Coronary artery (tissue), 2 donors: ENCODE measurements at regions not wholly inside any gene's neighbourhood (a gene's known extent, or its start where the extent isn't known, plus 50 kb on each side); places are given as distances from the start of the nearest gene placed in this dataset.
"Not testable (repeated sequence)": the region's sequence is repeated elsewhere in the genome, so short reads cannot be mapped to it uniquely, and the experiment has no call there.

Source experiments
- DNase-seq: peaks from one replicate; pipeline ENCODE4 v3.0.0-alpha.2; 2017; ENCODE audit warnings: low spot score
- H3K27ac ChIP-seq, 2 donors: fragments of 200-600 bp; sonication (generic); one replicate each; pipeline ENCODE4 v1.5.1; 2016 to 2019
- H3K4me3 ChIP-seq: fragments of 200-600 bp; sonication (generic); 2 replicates; pipeline ENCODE4 v1.5.1; 2016; ENCODE audit warnings: mild to moderate bottlenecking, moderate library complexity
- TF ChIP-seq, protein P1 (sequence below): fragments of 200-600 bp; sonication (generic); IDR thresholded peaks from one replicate; pipeline ENCODE4 v1.5.1; 2019; ENCODE audit warnings: antibody characterized with exemption

DNA sequence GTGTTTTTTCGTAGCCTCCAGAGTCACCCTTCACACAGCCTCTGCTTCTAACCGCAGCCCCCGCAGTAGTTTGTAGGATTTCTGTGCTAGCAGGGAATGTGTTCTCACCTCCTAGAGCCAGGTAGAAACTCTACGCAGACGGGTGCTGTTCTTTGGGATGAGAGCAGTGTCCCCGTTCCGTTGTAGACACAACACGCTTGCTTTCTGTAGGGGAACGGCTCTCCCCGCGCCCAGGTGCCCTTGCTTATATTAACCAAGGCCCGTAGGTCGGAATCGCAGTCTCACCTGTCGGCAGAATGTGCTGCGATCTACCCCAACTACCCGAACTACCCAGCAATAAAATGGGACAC, 111.8 kb upstream of the NBPF11 start:
- no peak for DNase-seq
- TF ChIP-seq, protein P1, sequence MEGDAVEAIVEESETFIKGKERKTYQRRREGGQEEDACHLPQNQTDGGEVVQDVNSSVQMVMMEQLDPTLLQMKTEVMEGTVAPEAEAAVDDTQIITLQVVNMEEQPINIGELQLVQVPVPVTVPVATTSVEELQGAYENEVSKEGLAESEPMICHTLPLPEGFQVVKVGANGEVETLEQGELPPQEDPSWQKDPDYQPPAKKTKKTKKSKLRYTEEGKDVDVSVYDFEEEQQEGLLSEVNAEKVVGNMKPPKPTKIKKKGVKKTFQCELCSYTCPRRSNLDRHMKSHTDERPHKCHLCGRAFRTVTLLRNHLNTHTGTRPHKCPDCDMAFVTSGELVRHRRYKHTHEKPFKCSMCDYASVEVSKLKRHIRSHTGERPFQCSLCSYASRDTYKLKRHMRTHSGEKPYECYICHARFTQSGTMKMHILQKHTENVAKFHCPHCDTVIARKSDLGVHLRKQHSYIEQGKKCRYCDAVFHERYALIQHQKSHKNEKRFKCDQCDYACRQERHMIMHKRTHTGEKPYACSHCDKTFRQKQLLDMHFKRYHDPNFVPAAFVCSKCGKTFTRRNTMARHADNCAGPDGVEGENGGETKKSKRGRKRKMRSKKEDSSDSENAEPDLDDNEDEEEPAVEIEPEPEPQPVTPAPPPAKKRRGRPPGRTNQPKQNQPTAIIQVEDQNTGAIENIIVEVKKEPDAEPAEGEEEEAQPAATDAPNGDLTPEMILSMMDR: no peak

DNA sequence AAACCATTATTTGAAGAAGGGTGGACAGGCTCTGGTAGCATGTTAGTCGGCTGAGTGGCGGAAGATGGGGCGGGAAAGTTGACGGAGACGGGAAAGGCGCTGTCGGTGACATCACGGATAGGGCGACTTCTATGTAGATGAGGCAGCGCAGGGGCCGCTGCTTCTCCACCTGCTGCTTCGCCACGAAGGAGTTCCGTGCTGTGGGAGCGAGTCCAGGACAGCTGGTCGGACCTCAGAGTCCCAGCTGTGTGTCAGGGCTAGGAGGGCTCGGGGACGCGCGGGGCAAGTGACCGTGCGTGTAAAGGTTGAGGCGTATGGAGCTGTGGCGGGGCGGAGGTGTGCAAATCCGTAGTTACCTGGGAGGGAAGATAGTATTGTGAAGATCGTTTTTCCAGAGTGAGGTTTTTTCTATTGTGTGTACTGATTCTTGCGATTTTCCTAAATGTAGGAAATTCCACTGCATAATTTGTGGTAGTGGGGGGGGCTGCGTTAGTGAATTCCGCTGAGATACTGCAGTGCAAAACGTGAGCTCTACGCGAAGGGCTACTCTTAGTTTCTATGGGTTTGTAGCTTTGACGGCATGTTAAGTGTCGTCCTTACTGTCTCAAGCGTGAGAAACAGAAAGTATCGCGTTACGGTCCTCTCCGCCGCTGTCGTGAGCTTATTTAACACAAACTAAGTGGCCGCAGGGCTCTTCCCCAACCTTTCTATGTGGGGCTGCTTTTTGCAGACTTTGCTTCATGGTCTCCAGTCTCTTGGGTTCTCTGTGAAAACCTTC, 111.2 kb upstream of the NBPF11 start:
- DNase-seq: peak; percentile 75
- Histone ChIP-seq H3K4me3 (peak overlapping the region; percentile 79), H3K27ac (peak overlapping the region in 1 of 2 donors; percentile 48)
- TF ChIP-seq, protein P1: no peak

More for the DNA sequence above, 111.8 kb upstream of the NBPF11 start:
- peak overlapping the region; percentile 79 for H3K4me3 ChIP-seq
- H3K27ac ChIP-seq: no peak overlapping the region

DNA sequence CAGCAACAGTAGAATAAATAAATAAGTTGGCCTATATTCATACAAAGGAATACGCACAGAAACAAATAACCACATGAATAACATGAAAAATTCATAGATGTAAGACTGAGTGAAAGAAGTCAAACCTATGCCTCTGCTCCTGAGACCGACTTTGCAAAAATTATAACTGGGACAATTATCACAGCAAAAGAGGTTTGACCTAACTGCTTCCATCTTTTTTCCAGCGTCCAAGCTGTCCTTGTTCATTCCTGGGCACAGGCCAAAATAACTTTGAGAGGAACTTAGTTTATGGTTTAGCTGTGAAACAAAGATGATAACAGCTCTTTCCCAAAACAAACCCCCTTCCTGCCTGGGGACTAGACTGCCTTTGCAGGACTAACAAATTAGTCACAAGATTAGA, 109.6 kb upstream of the NBPF11 start:
- not testable (repeated sequence) for H3K4me3 ChIP-seq, DNase-seq, H3K27ac ChIP-seq

DNA sequence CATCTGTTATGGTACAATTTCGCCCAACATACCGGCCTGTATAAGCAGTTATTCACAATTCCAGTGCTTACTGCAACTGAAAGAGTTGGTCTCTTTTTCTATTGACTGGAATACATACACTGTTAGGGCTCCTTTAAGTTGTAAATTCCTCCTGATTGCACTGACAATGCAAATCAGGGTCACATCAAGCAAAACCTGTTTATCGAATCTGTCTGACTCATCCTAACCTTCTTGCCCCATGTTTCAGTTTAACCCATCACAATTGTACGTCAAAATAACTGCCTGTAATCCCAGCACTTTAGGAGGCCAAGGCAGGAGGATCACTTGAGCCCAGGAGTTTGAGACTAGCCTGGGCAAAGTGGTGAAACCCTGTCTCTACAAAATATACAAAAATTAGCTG, 105.8 kb upstream of the NBPF11 start:
- H3K4me3 ChIP-seq, DNase-seq, H3K27ac ChIP-seq: not testable (repeated sequence)

DNA sequence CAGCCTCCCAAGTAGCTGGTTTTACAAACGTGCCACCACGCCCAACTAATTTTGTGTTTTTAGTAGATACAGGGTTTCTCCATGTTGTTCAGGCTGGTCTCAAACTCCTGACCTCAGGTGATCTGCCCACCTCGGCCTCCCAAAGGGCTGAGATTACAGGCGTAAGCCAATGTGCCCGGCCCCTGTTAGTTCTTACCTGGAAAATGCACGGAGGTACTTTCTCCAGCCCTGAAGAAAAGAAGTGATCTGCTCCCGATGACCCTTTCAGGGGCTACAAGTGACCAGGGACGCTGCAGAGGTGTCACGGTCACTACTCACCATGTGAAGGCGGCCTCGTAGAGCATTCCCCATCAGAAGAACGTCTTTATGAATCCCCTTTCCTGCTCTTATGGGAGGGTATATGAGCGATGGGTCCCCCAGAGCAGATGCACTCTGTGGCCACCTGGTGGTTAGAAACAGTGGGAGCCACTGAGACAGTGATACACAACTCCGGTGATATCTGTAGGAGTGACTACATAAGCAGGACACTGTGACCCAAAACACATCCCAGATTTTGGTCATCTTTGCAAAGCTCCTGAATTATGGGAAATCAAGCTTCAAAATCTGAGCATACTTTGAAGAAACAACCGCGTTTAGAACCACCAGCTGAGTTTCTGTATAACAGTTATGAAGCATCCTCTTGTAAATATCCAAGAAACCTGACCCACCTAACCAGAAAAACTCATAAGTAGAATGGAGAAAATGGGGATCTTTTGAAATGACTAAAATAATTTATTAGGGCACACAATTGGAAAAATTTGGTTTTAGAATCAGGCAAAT, 102.7 kb upstream of the NBPF11 start:
- DNase-seq, H3K4me3 ChIP-seq, H3K27ac ChIP-seq: not testable (repeated sequence)
- TF ChIP-seq, protein P1: peak; percentile 38

DNA sequence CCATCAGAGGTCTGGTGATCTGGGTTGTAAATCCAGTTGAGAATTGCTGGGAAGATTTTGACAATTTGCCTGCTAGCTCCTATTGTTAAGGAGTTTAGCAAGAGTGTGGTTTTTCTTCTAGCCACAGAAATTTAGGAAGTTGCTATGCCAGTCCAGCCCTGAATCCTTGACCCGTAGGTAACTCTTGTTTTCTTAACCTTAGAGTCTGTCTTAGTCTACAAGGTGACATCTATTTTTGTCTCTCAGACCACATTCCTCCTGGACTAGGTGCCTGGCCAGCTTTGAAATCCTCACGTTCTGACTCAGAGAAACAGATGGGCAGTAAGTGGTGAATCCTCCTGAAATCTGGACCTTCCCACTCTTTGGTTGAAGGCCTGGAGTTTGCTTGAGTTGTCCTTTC, 101.7 kb upstream of the NBPF11 start:
- not testable (repeated sequence) for H3K4me3 ChIP-seq, DNase-seq, H3K27ac ChIP-seq

DNA sequence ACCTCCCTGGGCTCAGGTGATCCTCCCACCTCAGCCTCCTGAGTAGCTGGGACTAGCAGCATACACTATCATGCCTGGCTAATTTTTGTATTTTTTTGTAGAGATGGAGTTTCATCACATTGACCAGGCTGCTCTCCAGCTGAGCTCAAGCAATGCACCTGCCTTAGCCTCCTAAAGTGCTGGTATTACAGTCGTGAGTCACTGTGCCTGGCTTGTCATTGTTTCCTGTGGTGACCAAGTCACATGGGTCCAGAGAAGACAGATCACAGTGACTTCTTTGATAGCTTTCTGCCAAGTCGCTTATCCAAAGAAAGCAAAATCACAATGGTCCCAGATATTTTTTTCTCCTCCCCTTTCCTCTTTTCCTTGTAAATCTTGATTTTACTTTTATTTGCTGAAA, 96.7 kb upstream of the NBPF11 start:
- not testable (repeated sequence) for DNase-seq, H3K4me3 ChIP-seq, H3K27ac ChIP-seq

DNA sequence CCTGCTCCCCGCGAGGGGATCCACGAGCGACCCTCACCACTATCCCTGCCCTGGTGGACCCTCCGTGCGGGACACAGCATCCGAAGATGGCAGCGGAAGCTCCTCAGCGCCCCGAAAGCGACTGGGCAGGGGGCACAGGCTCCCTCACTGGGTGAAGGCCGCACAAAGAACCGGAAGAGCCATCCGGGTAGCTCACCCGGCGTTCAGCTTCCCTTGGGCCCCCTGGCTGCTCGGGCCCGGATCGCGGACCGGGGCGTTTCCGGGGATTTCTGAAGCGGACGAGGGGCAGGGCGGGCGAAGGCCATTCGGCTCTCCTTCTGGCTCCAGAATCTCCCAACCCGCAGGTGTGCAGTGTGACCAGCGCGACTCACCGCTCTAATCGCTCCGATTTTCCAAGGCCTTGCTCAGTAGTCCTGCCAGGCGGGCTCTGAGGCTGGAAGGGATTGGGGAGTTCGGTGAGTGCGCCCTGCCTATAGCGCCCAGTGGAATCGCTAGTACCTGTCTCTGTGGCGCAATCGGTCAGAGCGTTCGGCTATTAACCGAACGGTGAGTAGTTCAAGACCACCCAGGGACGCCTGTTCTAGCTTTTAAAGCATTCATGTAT, 94.3 kb upstream of the NBPF11 start:
- DNase-seq, H3K27ac ChIP-seq, H3K4me3 ChIP-seq: not testable (repeated sequence)

DNA sequence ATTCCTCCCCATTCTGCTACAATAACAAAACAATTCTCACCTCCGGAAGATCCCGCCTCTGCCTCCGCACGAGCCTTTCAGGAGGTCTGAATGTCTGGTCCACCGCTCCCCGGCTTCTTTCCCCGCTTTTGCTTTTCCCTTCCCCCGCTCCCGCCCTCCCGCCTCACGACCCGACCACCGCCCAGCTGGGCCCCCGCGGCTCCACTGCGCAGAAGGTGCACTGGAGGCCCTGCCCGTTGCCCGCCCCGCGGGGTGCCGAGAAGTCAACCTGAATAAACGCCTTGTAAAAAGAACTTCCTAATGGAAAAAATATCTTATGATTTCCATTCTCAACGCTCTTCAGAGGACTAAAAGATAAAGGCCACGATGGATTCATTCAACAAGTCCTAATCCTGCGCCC, 93.8 kb upstream of the NBPF11 start:
- not testable (repeated sequence) for DNase-seq, H3K4me3 ChIP-seq, H3K27ac ChIP-seq

DNA sequence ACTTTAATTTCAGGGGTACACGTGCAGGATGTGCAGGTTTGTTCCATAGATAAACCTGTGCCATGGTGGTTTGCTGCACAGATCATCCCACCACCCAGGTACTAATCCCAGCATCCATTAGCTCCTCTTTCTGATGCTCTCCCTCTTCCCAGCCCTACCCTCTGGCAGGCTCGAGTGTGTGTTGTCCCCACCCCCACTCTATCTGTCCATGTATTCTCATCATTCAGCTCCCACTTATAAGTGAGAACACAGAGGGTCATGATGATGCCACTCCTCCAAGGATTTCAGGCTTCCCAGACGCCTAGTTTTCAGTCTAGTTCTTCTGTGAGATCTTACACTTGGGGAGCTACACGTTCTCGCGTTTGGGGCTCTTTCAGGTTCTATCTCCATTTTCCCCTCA, 93.4 kb upstream of the NBPF11 start:
- H3K4me3 ChIP-seq, DNase-seq, H3K27ac ChIP-seq: not testable (repeated sequence)

DNA sequence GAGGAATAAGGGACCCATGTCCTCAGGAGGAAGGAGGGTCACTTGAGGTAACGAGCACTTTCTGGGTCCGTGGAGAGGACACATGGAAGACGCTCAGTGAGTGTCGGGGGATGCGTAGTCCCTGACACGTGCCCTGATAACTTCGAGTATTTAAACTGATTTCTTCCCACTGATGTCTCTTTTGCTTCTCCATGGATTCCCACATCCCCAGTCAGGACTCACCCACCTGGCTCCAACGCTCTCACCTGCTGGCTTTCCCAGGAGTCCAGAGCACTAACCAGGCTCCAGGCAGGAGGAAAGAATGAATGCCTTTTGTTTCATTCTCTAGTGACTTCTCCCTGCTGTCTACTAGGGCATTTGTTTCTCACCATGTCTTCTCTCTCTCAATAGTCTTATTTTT, 81.2 kb upstream of the NBPF11 start:
- not testable (repeated sequence) for H3K4me3 ChIP-seq, DNase-seq, H3K27ac ChIP-seq

DNA sequence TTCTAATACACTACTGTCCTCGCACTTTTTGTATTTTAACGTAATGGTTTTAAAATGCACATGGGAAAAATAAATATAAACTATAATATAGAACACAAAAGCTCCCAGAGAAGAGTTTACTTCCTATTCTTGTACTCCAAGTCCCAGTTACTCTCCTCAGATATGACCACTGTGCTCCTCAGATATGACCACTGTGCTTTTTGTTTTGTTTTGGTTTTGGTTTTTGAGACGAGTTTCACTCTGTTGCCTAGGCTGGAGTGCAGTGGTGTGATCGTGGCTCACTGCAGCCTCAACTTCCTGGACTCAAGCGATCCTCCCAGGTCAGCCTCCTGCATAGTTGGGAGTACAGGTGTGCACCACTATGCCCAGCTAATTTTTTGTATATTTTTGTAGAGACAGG, 76.8 kb upstream of the NBPF11 start:
- not testable (repeated sequence) for H3K4me3 ChIP-seq, H3K27ac ChIP-seq, DNase-seq

DNA sequence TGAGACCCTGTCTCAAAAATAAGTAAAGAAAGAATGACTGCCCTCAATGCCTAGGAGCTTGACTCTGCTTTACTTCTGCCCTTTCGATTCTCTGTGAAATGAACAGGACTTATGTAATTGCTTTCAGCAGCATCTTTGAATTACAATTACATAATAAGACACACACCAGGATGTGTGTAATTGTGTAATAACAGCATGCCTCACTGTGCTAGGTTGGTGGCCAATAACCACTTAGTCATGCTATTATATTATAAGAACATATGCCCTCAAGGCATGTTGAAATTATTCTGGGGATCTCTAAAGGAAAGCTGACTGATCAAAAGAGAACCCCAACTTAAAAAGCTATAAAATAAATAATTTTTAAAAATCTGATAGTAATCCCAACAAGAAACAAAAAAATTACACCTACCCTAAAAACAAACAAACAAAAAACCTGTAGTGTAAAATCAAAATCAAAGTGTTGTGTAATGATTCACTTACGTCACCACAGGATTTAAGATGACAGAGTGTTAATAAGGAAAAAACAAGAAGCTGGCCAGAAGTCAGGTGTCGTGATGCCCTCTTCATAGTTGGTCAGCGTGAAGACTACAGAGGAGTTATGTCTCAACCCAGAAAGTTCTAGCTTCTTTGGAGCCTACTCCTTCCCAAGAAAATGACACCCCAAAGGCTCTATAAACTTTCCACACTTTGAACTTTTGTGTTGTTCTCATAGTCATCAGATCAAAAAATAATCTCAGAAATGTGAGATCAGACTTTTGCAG, 70.5 kb upstream of the NBPF11 start:
- not testable (repeated sequence) for H3K4me3 ChIP-seq

DNA sequence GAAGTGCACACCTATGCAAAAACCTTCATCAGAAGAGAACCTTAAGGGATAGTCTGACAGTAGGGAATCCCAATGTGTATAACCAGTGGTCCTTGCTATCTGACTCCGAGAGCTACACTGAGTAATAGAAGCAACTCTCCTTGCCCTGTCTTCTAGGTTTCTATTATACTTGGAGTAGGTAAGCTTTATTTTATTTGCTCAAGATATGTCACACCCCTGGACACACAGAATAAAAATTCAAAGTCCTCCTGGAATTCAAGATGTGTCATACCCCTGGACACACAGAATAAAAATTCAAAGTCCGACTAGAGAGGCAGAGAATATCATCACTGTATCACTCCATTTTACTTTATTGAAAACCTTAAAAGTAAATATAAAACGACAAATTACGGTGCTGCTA, 69.5 kb upstream of the NBPF11 start:
- not testable (repeated sequence) for H3K27ac ChIP-seq, DNase-seq, H3K4me3 ChIP-seq

More for the DNA sequence above, 70.5 kb upstream of the NBPF11 start:
- not testable (repeated sequence) for H3K27ac ChIP-seq, DNase-seq

DNA sequence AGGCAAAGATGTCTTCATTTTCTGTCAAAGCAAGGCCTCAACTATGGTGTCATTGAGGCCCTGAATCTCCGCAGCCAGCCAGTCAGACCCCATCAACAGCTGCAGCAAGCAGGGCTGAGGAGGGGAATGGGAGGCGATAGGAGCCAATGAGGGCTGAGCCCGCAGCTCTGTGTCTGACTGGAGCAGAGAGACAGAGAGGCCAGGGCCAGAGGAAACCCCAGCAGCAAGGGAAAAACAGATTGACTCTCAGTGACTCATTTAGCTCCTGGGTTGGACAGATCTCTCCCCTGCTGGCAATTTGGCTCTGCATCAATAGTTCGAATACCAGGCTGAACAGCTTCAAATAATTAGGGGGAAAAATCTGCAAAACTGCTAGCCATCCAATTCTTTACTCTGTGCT, 67.1 kb upstream of the NBPF11 start:
- not testable (repeated sequence) for H3K27ac ChIP-seq, DNase-seq, H3K4me3 ChIP-seq
